ENCODE measurements at regions not wholly inside any gene's neighbourhood (a gene's known extent, or its start where the extent isn't known, plus 50 kb on each side); places are given as distances from the start of the nearest gene placed in this dataset.

- no peak overlapping the region for H3K27ac ChIP-seq (ENCODE audit: low read length)
- DNase-seq, result no peak
- H3K9me2 ChIP-seq (replicated peaks; ENCODE audit: insufficient read depth, low read length), result no peaks in the 10 kb centered on the region
- H3K27me3 ChIP-seq (replicated peaks; ENCODE audit: insufficient read depth, low read length), result no peaks in the 10 kb centered on the region
- TF ChIP-seq EZH2phosphoT487 (IDR thresholded peaks at IDR 0.05; ENCODE audit: low read length) (no peak), CTCF (IDR thresholded peaks at IDR 0.05; ENCODE audit: low read length) (no peak), EZH2 (optimal IDR thresholded peaks at IDR 0.05; ENCODE audit: low read depth, low read length) (no peak)
- no peak overlapping the region for H3K4me3 ChIP-seq (ENCODE audit: low read length)
- H3K79me2 ChIP-seq (ENCODE audit: low read length), result no peaks in the 10 kb centered on the region
- no peaks in the 10 kb centered on the region for H3K36me3 ChIP-seq (replicated peaks; ENCODE audit: insufficient read depth, low read length)
- no peaks in the 10 kb centered on the region for H3K4me1 ChIP-seq (ENCODE audit: low read length)
- H3K9ac ChIP-seq (ENCODE audit: low read length), result no peak overlapping the region
- no peaks in the 10 kb centered on the region for H3K9me3 ChIP-seq (replicated peaks; ENCODE audit: insufficient read depth, low read length)
- no peak overlapping the region for H2AFZ ChIP-seq (ENCODE audit: low read length)
- H3F3A ChIP-seq (ENCODE audit: insufficient read depth, low read length), result no peaks in the 10 kb centered on the region
- no peaks in the 10 kb centered on the region for H4K20me1 ChIP-seq (ENCODE audit: insufficient read depth, low read length)
- no peak overlapping the region for H3K4me2 ChIP-seq (ENCODE audit: low read depth, low read length)
Observed at GRCh38 chr3:194936659-194937058, 251.0 kb downstream of the FAM43A start.

- no peaks in the 10 kb centered on the region for H3K9me2 ChIP-seq (replicated peaks; ENCODE audit: insufficient read depth, low read length)
- no peaks in the 10 kb centered on the region for H3K79me2 ChIP-seq (ENCODE audit: low read length)
- H3K27me3 ChIP-seq (replicated peaks; ENCODE audit: insufficient read depth, low read length), result no peaks in the 10 kb centered on the region
- no peaks in the 10 kb centered on the region for H3F3A ChIP-seq (ENCODE audit: insufficient read depth, low read length)
- no peaks in the 10 kb centered on the region for H3K9me3 ChIP-seq (replicated peaks; ENCODE audit: insufficient read depth, low read length)
- no peaks in the 10 kb centered on the region for H4K20me1 ChIP-seq (ENCODE audit: insufficient read depth, low read length)
- no peak for TF ChIP-seq CTCF (IDR thresholded peaks at IDR 0.05; ENCODE audit: low read length)
- no peak for TF ChIP-seq EZH2 (optimal IDR thresholded peaks at IDR 0.05; ENCODE audit: low read depth, low read length)
- TF ChIP-seq EZH2phosphoT487 (IDR thresholded peaks at IDR 0.05; ENCODE audit: low read length), result no peak
- DNase-seq, result no peak
- no peak overlapping the region for H3K4me2 ChIP-seq (ENCODE audit: low read depth, low read length)
- H3K4me3 ChIP-seq (ENCODE audit: low read length), result no peak overlapping the region
- H3K36me3 ChIP-seq (replicated peaks; ENCODE audit: insufficient read depth, low read length), result no peaks in the 10 kb centered on the region
- H3K27ac ChIP-seq (ENCODE audit: low read length), result no peak overlapping the region
- H2AFZ ChIP-seq (ENCODE audit: low read length), result no peak overlapping the region
- H3K9ac ChIP-seq (ENCODE audit: low read length), result no peak overlapping the region
- no peaks in the 10 kb centered on the region for H3K4me1 ChIP-seq (ENCODE audit: low read length)
Observed at GRCh38 chr3:194937144-194937543, 251.5 kb downstream of the FAM43A start.

GRCh38 chr3:194937882-194938321, 252.2 kb downstream of the FAM43A start:
- Histone ChIP-seq H3K4me1 (ENCODE audit: low read length) (no peaks in the 10 kb centered on the region), H3K9ac (ENCODE audit: low read length) (no peak overlapping the region), H3K4me3 (ENCODE audit: low read length) (no peak overlapping the region), H3K9me3 (replicated peaks; ENCODE audit: insufficient read depth, low read length) (no peaks in the 10 kb centered on the region), H3K27me3 (replicated peaks; ENCODE audit: insufficient read depth, low read length) (no peaks in the 10 kb centered on the region), H3K4me2 (ENCODE audit: low read depth, low read length) (no peak overlapping the region), H3K27ac (ENCODE audit: low read length) (no peak overlapping the region), H3K9me2 (replicated peaks; ENCODE audit: insufficient read depth, low read length) (no peaks in the 10 kb centered on the region), H4K20me1 (ENCODE audit: insufficient read depth, low read length) (no peaks in the 10 kb centered on the region), H3F3A (ENCODE audit: insufficient read depth, low read length) (no peaks in the 10 kb centered on the region), H2AFZ (ENCODE audit: low read length) (no peak overlapping the region), H3K36me3 (replicated peaks; ENCODE audit: insufficient read depth, low read length) (no peaks in the 10 kb centered on the region), H3K79me2 (ENCODE audit: low read length) (no peaks in the 10 kb centered on the region)
- TF ChIP-seq EZH2phosphoT487 (IDR thresholded peaks at IDR 0.05; ENCODE audit: low read length), result no peak
- TF ChIP-seq CTCF (IDR thresholded peaks at IDR 0.05; ENCODE audit: low read length), result no peak
- TF ChIP-seq EZH2 (optimal IDR thresholded peaks at IDR 0.05; ENCODE audit: low read depth, low read length), result no peak
- no peak for DNase-seq

Data from MM.1S (cell line).